ENCODE measurements at regions not wholly inside any gene's neighbourhood (a gene's known extent, or its start where the extent isn't known, plus 50 kb on each side); places are given as distances from the start of the nearest gene placed in this dataset.

- DNase-seq (ENCODE audit: low read depth), result no peak
- no peak overlapping the region for H3K4me3 ChIP-seq (ENCODE audit: low read depth, low read length)
Observed at GRCh38 chr18:39057423-39058064, 1491.9 kb upstream of the CELF4 start.

- no peak for DNase-seq (ENCODE audit: low read depth)
- H3K4me3 ChIP-seq (ENCODE audit: low read depth, low read length), result no peak overlapping the region
Observed at GRCh38 chr18:39053571-39053970, 1488.0 kb upstream of the CELF4 start.

GRCh38 chr18:39051013-39051412 lies 1485.4 kb upstream of the CELF4 start:
- H3K4me3 ChIP-seq (ENCODE audit: low read depth, low read length), result no peak overlapping the region
- no peak for DNase-seq (ENCODE audit: low read depth)

GRCh38 chr18:39039813-39040212 lies 1474.2 kb upstream of the CELF4 start:
- no peak overlapping the region for H3K4me3 ChIP-seq (ENCODE audit: low read depth, low read length)
- no peak for DNase-seq (ENCODE audit: low read depth)

GRCh38 chr18:39037925-39038324 lies 1472.3 kb upstream of the CELF4 start:
- H3K4me3 ChIP-seq (ENCODE audit: low read depth, low read length), result no peak overlapping the region
- DNase-seq (ENCODE audit: low read depth), result no peak

- no peak for DNase-seq (ENCODE audit: low read depth)
- no peak overlapping the region for H3K4me3 ChIP-seq (ENCODE audit: low read depth, low read length)
Observed at GRCh38 chr18:39033312-39033711, 1467.7 kb upstream of the CELF4 start.

- DNase-seq (ENCODE audit: low read depth), result no peak
- H3K4me3 ChIP-seq (ENCODE audit: low read depth, low read length), result no peak overlapping the region
Observed at GRCh38 chr18:39031647-39032046, 1466.0 kb upstream of the CELF4 start.

GRCh38 chr18:39030124-39030655 lies 1464.6 kb upstream of the CELF4 start:
- H3K4me3 ChIP-seq (ENCODE audit: low read depth, low read length), result no peak overlapping the region
- no peak for DNase-seq (ENCODE audit: low read depth)

- H3K4me3 ChIP-seq (ENCODE audit: low read depth, low read length), result no peak overlapping the region
- DNase-seq (ENCODE audit: low read depth), result no peak
Observed at GRCh38 chr18:39025531-39025930, 1459.9 kb upstream of the CELF4 start.

- no peak overlapping the region for H3K4me3 ChIP-seq (ENCODE audit: low read depth, low read length)
- no peak for DNase-seq (ENCODE audit: low read depth)
Observed at GRCh38 chr18:39019989-39020388, 1454.4 kb upstream of the CELF4 start.

GRCh38 chr18:39007031-39007902 lies 1441.7 kb upstream of the CELF4 start:
- DNase-seq (ENCODE audit: low read depth), result no peak
- no peak overlapping the region for H3K4me3 ChIP-seq (ENCODE audit: low read depth, low read length)

GRCh38 chr18:38996056-38996455 lies 1430.5 kb upstream of the CELF4 start:
- DNase-seq (ENCODE audit: low read depth), result no peak
- no peak overlapping the region for H3K4me3 ChIP-seq (ENCODE audit: low read depth, low read length)

GRCh38 chr18:38993342-38993741 lies 1427.7 kb upstream of the CELF4 start:
- no peak for DNase-seq (ENCODE audit: low read depth)
- no peak overlapping the region for H3K4me3 ChIP-seq (ENCODE audit: low read depth, low read length)

GRCh38 chr18:38984968-38985367 lies 1419.4 kb upstream of the CELF4 start:
- no peak for DNase-seq (ENCODE audit: low read depth)

GRCh38 chr18:38982072-38982471 lies 1416.5 kb upstream of the CELF4 start:
- DNase-seq (ENCODE audit: low read depth), result no peak
- H3K4me3 ChIP-seq (ENCODE audit: low read depth, low read length), result no peak overlapping the region

More at GRCh38 chr18:38984968-38985367, 1419.4 kb upstream of the CELF4 start:
- no peak overlapping the region for H3K4me3 ChIP-seq (ENCODE audit: low read depth, low read length)

GRCh38 chr18:38981389-38981788 lies 1415.8 kb upstream of the CELF4 start:
- DNase-seq (ENCODE audit: low read depth), result no peak
- no peak overlapping the region for H3K4me3 ChIP-seq (ENCODE audit: low read depth, low read length)

GRCh38 chr18:38980420-38980819 lies 1414.8 kb upstream of the CELF4 start:
- no peak for DNase-seq (ENCODE audit: low read depth)
- no peak overlapping the region for H3K4me3 ChIP-seq (ENCODE audit: low read depth, low read length)

GRCh38 chr18:38972571-38972970 lies 1407.0 kb upstream of the CELF4 start:
- no peak for DNase-seq (ENCODE audit: low read depth)
- no peak overlapping the region for H3K4me3 ChIP-seq (ENCODE audit: low read depth, low read length)

GRCh38 chr18:38971881-38972280 lies 1406.3 kb upstream of the CELF4 start:
- DNase-seq (ENCODE audit: low read depth), result no peak
- H3K4me3 ChIP-seq (ENCODE audit: low read depth, low read length), result no peak overlapping the region

GRCh38 chr18:38966841-38967240 lies 1401.2 kb upstream of the CELF4 start:
- peak; percentile 8 for DNase-seq (ENCODE audit: low read depth)
- no peak overlapping the region for H3K4me3 ChIP-seq (ENCODE audit: low read depth, low read length)

Measured in skeletal muscle cell (primary cell).